Amniotic epithelial cell (primary cell): ENCODE measurements at regions not wholly inside any gene's neighbourhood (a gene's known extent, or its start where the extent isn't known, plus 50 kb on each side); places are given as distances from the start of the nearest gene placed in this dataset.
A peak's percentile ranks its signal among the peaks of the same experiment; 100 is the strongest.

Source experiments
- DNase-seq: peaks from one replicate; pipeline ENCODE4 v3.0.0-alpha.2; 2010; ENCODE audit warnings: low read depth

DNA sequence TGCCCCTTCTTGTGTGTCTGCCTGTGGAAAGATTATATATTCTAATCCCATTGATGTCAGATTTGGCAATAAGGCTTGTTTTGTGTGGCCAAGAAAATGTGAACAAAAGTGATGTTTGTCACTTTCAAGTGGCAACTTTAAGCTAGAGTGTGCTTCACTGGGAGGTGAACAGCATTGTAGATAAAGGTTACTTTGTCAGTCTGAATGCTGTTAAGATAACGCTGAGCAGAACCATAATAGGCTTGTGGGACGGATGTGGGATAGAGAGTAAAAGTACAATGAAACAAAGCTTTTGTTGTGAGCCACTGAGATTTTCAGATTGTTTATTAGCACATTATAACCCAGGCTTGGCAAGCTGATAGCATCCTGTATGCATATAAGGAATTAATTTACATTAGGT, 303.8 kb upstream of the MAN1A1 start:
- no peak for DNase-seq

DNA sequence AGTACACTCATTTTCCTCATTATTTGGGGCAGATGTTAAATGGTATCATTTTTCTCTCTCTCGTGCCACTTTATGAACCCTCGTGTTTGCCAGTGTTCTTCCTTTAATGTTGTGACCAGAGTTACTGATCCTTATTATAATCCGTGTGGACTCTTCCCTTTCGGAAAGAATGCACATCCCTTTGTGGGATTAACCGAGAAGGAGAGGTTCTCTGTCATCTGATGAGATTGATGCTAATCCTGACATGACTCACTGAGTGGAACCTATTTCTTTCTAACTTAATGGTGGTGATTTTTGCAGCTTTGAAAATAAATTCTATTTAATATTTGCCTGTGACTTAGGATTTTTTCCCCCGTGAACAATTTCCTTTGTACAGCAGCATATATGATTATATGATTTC, 300.0 kb upstream of the MAN1A1 start:
- DNase-seq = peak; percentile 62

DNA sequence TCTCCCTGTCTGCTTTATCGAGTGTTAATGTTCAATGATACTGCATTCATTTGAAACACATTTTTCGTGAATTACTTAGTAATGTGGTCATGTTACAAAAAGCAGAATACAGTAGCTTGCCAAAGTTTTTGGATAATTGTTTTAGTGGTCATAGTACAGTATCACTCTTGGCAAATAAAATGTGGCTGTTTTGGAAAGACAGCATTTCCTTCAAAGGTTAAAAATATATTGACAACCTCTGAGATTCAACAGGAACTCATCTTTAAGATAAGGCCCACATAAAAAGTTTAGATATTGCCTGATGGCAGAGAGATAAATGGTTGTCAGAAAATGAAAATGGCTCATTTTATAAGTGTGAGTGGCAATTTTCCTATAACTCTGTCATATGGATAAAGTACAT, 297.7 kb upstream of the MAN1A1 start:
- no peak for DNase-seq

DNA sequence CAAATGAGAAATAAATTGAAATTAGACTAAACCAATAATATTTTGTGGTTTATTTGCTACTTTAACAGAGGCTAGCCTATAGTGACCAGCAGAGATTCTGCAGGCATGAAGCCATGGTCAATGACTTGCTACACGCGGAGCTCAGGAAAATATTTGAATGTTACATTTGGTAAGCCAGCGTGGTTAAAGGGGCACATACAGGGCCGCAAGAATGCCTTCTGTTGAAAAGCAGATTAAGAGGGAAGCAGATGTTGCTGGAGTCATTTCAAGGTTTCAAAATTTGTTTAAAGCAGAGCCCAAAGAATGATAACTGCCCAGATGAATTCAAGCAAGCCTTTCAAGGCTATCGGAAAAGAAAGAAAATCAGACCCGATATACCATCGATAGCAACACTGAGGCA, 294.3 kb upstream of the MAN1A1 start:
- DNase-seq = peak; percentile 43

DNA sequence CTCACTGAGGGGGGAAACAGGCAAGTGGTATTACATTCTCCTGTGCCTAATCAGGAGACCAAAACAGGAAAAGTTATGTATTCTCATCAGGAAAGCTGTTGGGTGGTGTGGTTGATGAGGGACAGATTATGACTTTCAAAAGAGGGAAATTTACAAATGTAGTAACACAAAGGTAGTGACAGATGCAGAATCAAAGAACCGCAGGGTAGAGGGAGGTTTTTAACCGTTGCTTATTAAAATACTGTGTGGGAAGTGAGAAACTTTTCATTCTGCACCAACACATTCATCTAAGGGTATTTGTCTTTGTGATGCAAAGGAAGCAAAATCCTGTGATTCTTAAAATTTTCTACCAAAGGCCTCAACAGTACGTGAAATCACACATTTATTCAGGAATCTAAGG, 288.2 kb upstream of the MAN1A1 start:
- no peak for DNase-seq

DNA sequence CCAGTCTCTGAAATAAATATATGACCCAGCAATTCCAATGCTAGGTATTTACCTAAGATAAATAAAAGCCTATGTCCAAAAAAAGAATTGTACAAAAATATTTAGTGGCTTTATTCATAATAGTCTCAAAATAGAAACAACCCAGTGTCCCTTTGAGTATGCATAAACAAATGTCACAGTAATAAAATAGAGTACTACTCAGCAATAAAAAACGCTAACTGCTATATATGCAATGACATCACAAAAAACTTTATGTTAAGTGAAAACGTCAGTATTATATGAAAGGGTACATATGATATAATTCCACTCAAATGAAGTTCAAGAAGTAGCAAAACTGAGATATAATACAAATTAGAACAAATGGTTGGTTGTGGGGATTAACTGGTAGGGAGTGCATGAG, 286.5 kb upstream of the MAN1A1 start:
- DNase-seq = no peak

DNA sequence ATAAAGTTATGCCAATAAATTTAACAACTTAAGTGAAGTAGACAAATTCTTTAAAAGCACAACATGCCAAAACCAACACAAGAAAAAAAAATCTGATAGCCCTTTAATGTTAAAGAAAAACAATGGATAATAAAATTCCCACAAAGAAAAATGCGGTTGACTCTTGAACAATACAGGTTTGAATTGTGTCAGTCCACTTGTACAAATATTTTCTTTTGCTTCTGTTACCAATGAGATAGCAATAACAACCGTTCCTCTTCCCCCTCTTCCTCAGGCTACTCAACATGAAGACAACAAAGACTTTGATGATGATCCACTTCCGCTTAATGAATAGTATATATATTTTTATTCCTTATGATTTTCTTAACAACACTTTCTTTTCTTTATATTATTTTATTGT, 283.9 kb upstream of the MAN1A1 start:
- no peak for DNase-seq

DNA sequence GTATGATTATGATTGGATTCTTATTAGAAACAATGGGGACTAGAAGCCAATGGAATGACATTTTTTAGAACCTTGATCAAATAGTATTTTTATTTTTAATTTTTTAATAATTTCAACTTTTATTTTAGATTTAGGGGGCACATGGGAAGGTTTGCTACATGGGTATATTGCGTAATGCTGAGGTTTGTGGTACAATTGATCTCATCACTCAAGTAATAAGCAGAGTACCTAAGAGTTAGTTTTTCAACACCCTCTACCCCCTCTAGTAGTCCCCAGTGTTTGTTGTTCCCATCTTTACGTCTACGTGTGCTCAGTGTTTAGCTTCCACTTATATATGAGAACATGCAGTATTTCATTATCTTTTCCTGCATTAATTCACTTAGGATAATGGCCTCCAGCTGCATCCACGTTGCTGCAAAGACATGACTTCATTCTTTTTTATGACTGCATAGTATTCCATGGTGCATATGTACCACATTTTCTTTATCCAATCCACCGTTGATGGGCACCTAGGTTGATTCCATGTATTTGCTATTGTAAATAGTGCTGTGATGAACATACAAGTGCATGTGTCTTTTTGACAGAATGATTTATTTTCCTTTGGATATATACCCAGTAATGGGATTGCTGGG, 281.1 kb upstream of the MAN1A1 start:
- DNase-seq = no peak

DNA sequence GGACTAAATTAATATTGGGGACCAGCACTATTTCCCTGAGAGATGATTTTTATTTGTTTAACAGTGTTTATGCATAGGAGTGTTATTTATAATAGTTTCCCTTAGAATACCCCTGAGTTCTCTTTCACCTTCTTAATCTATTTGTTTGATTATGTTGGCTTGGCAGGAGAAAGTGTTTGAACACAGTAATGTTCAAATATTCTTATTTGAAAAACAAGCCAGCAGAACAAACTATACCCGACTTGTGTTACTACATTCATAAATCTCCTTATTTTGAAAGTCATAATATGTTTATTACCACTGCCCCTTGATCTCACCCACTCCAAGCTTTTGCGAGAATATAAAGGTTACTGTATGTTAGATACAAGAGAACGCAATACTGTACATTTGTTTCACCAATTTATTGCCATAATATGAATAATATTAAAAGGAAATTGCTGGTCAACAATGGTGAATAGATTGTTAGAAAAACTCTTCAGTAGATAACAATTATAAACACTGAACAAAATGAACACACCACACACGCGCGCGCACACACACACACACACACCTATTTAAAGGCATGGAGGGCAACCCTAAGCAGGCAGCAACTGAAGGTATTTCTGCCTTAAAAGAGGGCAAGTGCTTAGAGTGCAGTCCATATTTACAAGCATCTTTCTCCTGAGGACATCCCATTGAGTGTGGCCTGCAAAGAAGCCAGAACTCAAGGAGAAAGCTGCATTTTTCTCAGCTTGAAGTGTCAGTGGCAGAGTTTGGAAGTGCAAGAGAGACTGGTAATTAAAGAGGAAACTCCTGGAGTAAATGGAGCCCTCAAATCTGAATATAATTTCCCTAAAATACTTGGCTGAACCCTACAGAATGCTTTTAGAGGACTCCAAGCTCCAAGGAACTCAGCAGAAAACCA, 279.4 kb upstream of the MAN1A1 start:
- no peak for DNase-seq

DNA sequence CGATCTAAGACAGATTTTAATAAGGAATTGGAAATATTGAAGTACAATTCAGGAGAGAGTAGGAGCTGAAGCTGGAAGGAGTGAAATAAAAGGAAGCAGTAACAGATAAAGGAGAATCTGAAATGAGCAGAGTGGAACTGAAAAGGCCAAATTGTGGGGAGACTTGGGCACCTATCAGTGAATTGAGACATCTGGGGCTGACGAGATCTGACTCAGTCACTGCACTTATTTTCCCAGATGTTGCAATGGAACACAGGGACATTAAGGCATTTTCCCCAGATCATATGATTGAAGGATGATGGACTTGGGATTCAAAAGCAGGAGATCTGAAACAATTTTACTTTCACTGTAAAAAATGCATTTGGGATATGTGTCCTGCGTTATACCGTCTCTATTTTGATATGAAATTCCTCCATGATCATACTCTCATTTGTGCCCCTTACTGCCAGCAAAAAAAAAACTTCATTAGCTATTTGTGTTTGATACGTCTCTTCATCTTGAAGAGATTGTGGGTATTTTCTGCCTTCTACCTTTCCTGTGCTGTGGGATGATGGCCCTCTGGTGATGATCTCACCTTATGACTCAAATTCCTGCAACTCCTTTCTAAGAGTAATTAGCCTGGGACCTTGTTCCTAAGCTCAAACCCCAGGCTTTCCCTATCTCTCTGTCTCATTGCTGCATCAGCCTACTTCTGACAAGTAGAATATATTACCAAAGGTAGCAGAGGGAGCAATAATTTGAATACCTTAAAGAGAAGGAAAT, 278.5 kb upstream of the MAN1A1 start:
- peak; percentile 76 for DNase-seq

DNA sequence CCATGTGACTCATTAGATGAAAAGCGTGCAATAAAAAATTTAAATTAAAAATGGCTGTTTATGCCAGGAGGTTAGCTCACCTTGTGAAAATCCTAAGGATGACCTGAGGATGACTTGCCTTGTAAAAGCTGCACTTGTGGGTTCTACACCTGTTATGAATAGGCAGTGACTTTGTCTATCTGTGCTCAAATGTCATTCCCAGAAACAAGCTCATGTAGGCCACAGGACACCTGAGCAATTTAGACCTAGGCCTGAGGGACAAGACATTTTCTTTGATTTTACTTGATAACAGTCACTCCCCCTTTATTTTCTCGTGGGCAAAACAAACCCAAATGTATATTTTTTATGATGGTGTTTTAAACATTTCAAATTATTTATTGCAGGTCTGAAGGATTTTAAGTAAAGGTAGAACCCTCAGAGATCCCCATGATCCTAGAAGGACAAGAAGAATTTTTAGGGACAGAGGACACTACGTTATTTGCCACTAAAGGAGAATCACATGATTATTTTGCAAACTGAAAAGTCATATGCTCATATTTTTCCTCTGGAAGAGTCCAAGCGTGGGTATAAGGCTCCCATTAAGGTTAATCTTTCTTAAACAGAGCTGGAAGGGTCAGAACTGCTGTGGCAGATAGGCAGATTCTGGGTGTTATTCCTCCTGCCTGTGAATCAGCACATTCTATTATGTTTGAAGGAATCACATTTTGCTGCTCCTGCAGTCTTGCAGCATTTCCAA, 277.5 kb upstream of the MAN1A1 start:
- DNase-seq = peak; percentile 42

DNA sequence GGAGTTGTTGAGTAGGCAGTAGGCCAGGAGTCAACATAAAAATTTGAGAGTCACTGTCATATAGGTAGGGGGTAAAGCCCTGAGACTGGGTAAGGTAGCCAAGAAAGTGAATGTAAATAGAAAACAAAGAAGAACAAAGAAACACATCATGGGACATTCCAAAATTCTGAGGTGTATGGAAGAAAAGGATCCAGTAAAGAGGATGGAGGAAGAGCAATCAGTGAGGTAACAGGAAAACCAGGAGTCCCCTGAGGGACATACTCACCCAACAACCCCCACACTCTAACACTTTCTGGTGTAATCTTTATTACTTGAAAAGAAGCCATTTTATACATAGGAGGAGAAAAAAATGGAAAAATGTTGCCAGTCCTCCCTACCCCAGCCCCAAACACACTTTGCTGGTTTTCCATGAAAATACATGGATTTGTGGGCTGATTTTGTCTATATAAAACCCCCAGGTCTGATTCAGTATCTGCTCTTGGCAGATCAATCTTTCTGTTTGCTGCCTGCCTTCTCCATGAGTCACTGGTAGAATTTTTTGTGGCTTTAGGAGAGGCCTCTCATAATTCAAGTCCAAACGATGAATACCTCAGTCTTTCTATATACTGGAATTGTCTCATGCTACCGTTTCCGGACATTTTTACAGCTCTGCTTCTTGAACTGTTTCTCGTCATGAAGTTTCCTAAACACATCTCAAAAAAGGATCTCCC, 271.4 kb upstream of the MAN1A1 start:
- peak; percentile 93 for DNase-seq

DNA sequence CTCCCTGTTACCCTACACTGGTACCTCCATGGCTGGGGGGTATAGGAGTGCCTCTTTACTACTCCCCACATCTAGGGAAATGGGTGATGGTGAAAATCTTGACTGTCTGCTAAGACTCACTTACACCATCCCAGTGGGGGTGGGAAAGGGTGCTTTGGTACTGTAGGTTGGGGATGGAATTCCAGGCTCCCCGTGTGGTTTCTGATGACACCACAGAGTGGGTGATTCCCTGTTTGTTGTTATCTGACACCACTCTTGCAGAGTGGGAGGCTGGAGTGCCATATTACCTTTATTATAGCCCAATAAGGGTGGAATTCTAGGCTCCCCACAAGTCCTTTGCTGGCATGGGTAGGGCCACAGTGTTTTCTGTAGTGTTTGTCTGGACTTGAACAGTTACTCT, 264.6 kb upstream of the MAN1A1 start:
- peak; percentile 36 for DNase-seq

DNA sequence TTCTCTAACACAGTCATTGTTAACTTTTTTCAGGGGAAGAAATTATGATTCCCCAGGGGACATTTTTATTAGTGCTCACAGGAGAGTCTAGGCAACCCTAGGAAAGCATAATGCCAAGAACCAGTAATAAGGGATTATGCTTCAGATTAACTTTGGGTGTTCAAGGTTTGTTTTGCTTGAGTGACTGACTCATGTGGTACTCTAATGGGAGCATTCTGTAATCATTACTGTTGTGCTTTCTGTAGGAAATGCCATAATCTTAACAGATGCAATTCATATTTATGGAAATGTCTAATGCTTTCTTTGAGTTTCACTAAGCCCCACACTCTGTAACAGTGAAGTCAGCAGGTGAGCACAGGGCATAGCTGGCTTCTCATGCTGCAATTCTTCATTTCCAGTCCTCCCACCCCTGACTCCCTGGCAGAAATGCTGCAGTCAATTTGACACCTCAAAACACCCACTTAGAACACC, 263.4 kb upstream of the MAN1A1 start:
- DNase-seq = peak; percentile 80

DNA sequence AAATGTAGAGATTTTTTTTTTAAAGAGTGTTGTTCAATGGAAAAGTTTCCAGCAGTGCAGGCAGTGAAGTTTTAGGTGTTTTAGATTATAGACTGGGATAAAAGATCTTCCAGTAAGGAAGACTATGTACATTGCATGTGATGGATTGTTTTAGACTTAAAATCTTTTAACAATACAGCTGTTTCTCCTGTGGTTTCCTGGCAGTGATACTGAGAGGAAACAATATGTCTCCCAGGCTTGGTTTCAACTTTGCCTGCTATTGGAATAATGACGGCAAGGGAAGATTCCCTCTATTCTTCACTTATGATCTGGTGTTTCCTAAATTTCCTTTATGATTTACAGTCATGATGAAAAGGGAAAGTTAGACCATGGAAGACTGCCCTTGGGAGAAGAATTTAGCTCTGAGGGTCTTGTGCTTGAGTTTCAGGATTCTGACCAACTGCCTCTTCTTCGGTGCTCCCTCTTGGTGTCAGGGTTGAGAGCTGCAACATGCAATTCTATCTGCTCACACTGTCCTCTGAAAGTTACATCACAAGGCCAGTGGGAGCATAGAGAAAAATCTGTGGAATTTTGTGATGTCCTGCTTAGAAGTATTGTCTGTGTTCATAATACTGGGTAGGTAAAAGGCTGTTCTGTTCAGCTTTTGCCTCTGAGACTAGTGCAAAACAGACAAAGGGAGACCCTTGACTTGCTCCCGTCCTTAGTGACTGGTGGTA, 262.8 kb upstream of the MAN1A1 start:
- DNase-seq = peak; percentile 33

DNA sequence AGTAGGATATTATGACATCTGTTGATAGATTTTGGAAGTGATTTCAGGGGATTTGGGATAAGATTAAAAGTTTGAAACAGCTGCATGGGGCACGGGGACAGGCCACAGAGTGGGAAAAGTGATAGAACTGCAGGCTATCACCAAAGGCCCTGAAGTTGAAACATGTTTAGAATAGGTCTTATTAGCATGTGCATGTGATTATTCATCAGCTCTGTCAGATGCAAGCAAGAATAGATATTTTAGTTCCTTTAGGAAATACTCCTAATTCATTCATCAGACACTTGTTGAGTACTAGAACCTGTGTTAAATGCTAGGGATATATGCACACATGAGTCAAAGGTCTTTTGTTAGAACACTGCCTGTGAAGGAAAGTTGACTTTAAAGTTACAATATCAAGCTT, 261.2 kb upstream of the MAN1A1 start:
- DNase-seq = no peak

DNA sequence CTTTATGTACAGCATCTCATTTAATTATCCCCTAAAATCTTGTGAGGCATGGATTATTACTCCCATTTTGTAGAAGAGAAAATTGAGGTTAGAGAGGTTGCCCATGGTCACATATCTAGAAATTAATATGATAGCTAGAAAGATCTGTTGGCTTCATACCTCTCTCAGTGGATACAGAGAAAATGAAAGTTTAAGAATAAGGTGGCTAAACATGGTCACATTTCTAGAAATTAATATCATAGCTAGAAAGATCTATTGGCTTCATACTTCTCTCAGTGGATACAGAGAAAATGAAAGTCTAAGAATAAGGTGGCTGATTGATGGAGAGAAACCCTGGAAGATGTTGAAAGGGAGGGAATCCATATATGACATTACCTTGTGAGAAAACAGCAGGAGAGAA, 260.7 kb upstream of the MAN1A1 start:
- no peak for DNase-seq

DNA sequence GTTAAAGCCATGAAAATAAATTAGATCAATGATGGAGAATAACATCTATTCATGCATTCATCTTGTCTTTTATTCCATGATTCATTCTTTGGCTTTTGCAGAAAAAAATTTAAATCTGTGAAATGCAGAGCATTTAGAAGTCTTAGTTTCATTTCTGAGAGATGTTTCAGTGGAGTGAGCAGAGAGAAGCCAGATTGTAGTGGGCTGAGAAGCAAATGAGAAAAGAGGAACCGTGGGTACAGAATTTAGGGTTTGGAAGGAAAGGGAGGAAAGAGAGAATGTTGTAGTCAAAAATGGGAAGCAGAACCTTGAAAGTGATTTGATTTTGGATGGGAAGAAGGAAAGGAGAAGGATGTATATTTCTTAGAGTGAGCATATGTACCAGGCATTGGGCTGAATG, 260.3 kb upstream of the MAN1A1 start:
- DNase-seq = no peak

DNA sequence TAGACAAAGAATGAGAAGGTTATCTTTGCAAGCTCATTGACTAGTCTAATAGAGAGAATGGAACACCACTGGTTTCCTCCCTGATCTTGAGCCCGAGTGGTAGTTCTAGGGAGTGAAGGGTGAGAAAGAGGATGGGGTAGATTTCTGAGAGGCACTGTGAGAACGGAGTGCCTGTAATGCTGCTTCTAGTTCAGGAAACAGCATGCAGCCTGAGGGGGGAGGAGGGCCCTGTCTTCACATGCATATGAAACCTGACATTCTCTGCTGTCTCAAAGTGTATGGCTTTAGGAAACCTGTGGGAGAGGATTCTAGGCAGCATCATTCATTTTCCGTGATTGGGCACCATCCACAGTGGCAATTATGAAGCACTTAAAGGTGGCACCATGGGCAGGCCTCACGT, 259.4 kb upstream of the MAN1A1 start:
- no peak for DNase-seq

DNA sequence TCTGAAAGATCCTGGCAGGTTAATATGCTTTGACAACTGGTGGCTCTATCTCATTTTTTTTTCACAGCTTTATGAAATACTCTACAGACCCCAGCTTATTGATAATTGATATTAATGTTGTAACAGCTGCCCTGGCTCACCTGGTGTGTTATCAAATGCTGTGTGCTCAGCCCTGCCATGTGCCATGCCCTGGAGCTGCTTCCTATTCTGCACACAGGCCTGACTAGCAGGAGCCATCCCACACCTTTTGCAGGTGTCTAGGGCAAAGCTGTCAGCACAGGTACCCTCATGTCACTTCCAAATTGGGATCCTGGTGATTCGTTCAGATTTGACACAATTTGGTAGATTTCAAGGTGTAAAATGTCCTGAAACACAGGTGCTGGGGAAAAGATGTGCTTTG, 254.6 kb upstream of the MAN1A1 start:
- no peak for DNase-seq

DNA sequence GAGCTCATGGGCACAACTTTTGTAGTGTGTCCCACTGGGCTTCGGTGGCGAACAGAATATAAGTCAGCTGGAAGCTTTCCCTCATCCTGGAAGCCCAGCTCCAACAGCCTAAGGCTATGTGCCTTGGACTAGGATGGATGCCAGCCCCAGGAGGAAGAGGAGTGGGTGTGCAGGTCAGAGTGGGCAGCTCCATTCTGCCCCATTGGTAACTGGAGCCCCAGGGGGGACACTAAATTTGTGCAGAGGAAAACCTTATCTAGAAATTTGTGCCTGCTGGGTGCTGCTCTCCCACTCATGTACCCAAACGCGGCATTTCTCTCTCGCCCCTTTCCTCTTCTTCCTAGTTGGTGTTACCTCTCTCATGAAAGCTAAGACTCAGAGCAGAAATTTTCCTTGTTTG, 253.9 kb upstream of the MAN1A1 start:
- no peak for DNase-seq
